ENCODE measurements at regions not wholly inside any gene's neighbourhood (a gene's known extent, or its start where the extent isn't known, plus 50 kb on each side); places are given as distances from the start of the nearest gene placed in this dataset.

GRCh38 chr3:70120357-70120966 lies 120.9 kb downstream of the SAMMSON start (continued):
- peak; percentile 58 to 72 for TF ChIP-seq RAD21 (CRISPR knock-in tag; conservative IDR thresholded peaks at IDR 0.05 in 1 of 2, IDR thresholded peaks at IDR 0.05 in 1 of 2)
- peak; percentile 31 to 36; a peak in 2 of 4 replicates for TF ChIP-seq NRF1 (conservative IDR thresholded peaks at IDR 0.05 in 1 of 2, IDR thresholded peaks at IDR 0.05 in 1 of 2)
- peak; percentile 49 for TF ChIP-seq SMC3 (conservative IDR thresholded peaks at IDR 0.05; ENCODE audit: insufficient read depth, low read depth, low read length)
- TF ChIP-seq BCOR (IDR thresholded peaks at IDR 0.05) = no peak
- no peak for TF ChIP-seq ZNF232 (CRISPR knock-in tag; IDR thresholded peaks at IDR 0.05)
- peak; percentile 31; the same call in 1 of the 2 replicates for TF ChIP-seq RB1 (IDR thresholded peaks at IDR 0.05; ENCODE audit: low read depth)
- TF ChIP-seq KLF16 (IDR thresholded peaks at IDR 0.05) = 0 out of 2 replicates have a peak, but pooled peaks have one; percentile 12
- TF ChIP-seq TEAD1 (CRISPR knock-in tag; IDR thresholded peaks at IDR 0.05) = 0 out of 4 replicates have a peak, but pooled peaks of 1 of the 2 experiments have one; percentile 15
- no peak for TF ChIP-seq SRSF3 (IDR thresholded peaks at IDR 0.05; ENCODE audit: insufficient read depth, low read length)
- TF ChIP-seq YY1 (IDR thresholded peaks at IDR 0.05; ENCODE audit: borderline replicate concordance in 1 of 3, control insufficient read depth in 1 of 3, extremely low read depth in 1 of 3, insufficient read depth in 3 of 3, insufficient read length in 1 of 3, insufficient replicate concordance in 2 of 3, low read depth in 1 of 3, low read length in 2 of 3) = peak in 2 of 3 experiments; percentile 69 to 85
- 0 out of 2 replicates have a peak, but pooled peaks have one; percentile 26 for TF ChIP-seq CREM (IDR thresholded peaks at IDR 0.05; ENCODE audit: low read depth)
- TF ChIP-seq DEAF1 (CRISPR knock-in tag; IDR thresholded peaks at IDR 0.05) = 0 out of 2 replicates have a peak, but pooled peaks have one; percentile 10
- 0 out of 2 replicates have a peak, but pooled peaks have one; percentile 15 for TF ChIP-seq L3MBTL2 (IDR thresholded peaks at IDR 0.05)
- TF ChIP-seq CEBPG (CRISPR knock-in tag; IDR thresholded peaks at IDR 0.05) = no peak
- peak; percentile 18 to 39; a peak in 1 of 4 replicates for TF ChIP-seq CEBPG (tag; conservative IDR thresholded peaks at IDR 0.05 in 1 of 2, IDR thresholded peaks at IDR 0.05 in 1 of 2)

Data from K562 (cell line).